COLO829 (cell line): ENCODE measurements at regions not wholly inside any gene's neighbourhood (a gene's known extent, or its start where the extent isn't known, plus 50 kb on each side); places are given as distances from the start of the nearest gene placed in this dataset.
A peak's percentile ranks its signal among the peaks of the same experiment; 100 is the strongest.

Experiments
- DNase-seq: peaks from one replicate; pipeline ENCODE4 v3.0.0; 2012; ENCODE audit warnings: low spot score

- no peak for DNase-seq
Observed at GRCh38 chr3:124409650-124410275, 320.5 kb upstream of the UMPS start.

DNA sequence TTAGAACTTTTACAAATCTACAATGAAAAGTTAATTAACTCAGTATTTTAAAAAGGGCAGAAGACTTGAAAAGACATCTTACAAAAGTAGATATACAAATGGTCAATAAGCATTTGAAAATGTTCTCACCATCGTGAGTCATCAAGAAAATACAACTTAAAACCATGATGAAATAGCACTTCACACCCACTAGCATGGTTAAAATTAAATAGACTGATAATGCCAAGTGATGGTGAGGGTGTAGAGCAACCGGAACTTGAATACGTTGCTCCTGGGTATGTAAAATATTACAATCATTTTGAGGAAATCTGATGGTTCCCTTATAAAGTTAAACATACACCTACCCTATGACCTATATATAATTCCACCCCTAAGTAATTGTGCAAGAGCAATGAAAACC, 319.8 kb upstream of the UMPS start:
- no peak for DNase-seq

- DNase-seq: no peak
Observed at GRCh38 chr3:124411728-124412127, 318.5 kb upstream of the UMPS start.

- DNase-seq: no peak
Observed at GRCh38 chr3:124412644-124413043, 317.6 kb upstream of the UMPS start.

GRCh38 chr3:124413393-124413792, 316.9 kb upstream of the UMPS start:
- no peak for DNase-seq

DNA sequence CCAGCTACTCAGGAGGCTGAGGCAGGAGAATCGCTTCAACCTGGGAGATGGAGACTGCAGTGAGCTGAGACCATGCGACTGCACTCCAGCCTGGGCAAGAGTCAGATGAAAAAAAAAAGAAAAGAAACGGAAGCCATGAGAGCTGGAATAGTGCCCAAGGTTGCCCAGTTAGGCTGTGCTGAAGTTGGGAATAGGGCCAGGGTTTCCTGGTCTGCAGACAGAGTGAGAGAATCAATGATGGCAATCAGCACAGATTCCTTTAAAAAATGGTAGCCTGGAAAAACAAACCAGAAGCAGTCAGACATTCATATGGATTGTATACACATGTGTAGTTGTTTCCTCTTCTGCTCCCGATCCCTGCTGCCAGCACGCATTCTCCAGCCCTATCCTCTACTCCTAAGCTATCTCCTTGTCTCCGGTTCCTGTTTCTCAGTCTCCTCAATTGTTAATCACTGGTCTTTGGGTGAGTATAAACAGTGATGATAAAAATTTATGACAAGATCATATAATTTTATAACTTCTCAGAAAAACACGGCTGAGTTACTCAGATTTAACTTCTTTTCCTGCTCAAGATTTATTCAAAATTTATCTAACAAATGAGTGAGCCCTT, 316.2 kb upstream of the UMPS start:
- no peak for DNase-seq

GRCh38 chr3:124415446-124415960, 314.7 kb upstream of the UMPS start:
- no peak for DNase-seq

GRCh38 chr3:124419303-124419702, 310.9 kb upstream of the UMPS start:
- no peak for DNase-seq

- no peak for DNase-seq
Observed at GRCh38 chr3:124420392-124420791, 309.9 kb upstream of the UMPS start.

DNA sequence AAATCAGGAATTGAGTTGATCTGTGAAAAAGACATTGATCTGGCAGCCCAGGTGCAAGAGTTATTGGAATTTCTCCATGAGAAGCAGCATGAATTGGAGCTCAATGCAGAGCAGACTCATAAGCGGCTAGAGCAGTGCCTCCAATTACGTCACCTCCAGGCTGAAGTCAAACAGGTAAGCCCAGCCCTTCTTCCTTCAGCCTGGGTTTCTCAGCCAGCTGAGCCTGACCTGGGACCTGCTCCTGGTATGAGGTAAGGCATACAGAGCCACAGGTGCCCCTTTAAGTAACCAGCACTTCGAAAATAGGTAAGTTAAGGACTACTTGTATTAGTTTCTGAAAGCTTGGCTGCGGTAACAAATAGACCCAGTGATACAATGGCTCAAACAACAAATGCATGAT, 307.4 kb upstream of the UMPS start:
- no peak for DNase-seq

GRCh38 chr3:124424396-124424795, 305.9 kb upstream of the UMPS start:
- DNase-seq: no peak

DNA sequence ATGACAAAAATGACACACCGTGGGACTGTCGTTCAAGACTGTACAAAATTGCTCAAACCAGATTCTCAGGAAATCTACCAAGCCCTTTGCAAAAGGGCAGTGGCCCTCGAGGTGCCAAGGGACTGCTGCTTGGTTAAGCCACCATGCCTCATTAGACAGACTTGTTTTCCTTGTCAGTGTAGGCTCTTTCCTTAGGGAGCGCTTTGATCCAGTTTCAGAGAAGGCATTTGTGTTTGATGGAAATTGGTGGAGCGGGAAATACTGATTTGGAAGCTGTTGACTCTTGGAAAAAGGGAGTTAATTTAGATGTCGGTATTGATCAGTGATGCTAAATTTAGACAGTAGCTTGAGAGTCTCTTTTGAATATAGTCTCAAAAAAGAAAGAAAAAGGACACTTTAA, 304.3 kb upstream of the UMPS start:
- no peak for DNase-seq

GRCh38 chr3:124428372-124429128, 301.7 kb upstream of the UMPS start:
- no peak for DNase-seq

DNA sequence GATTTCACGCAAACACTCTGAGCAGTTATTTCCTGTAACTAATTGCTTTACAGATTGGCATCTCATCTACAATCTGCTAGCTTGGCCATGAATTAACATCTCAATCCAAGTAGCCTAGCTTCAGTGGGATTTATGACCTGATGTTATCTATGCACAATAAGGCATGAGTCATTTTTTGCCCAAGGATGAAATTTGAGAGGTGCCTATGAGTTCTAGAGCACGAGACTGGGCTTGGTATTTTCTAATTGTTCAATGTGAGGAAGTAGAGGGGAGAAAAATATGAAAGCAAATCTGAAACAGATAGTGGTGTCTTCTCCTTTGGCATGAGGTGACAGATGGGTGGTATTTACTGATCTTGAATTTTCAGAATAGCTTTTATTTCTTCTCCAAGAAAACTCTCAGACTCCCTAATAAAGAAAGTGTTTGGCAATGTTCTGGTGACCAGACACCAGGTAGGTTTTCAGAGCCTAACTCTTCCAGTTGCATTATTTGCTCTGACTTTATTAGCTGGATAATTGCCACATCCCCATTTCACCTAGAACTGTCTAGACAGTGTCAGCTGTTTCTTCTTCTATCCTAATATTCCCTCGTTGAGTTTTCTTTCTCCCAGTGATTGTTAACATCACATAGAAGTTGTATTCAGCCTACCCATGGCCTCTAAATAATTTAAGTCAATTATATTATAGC, 301.0 kb upstream of the UMPS start:
- DNase-seq: peak; percentile 93

- no peak for DNase-seq
Observed at GRCh38 chr3:124431331-124431994, 298.8 kb upstream of the UMPS start.

- no peak for DNase-seq
Observed at GRCh38 chr3:124434176-124434575, 296.1 kb upstream of the UMPS start.

DNA sequence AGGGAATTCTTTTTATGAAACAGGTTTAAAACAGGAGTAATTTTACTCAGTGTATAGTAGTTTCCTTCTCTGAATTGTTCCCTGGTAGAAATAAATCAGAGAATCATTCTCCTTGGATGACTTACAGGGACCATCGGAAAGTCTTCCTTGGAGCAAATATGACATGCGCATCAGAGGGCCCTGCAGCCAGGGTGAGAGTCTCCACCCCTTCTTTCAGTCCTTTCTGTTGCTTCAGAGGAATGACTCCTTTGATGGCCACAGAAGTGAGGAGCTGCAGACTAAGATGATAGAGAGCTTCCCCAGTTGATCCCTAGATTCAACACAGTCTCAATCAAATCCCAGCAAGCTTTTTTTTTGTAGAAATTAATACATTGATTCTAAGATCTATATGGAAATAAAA, 294.8 kb upstream of the UMPS start:
- DNase-seq: no peak

- no peak for DNase-seq
Observed at GRCh38 chr3:124438813-124439212, 291.4 kb upstream of the UMPS start.

- DNase-seq: peak; percentile 35
Observed at GRCh38 chr3:124439603-124440002, 290.6 kb upstream of the UMPS start.

- no peak for DNase-seq
Observed at GRCh38 chr3:124441766-124442165, 288.5 kb upstream of the UMPS start.

DNA sequence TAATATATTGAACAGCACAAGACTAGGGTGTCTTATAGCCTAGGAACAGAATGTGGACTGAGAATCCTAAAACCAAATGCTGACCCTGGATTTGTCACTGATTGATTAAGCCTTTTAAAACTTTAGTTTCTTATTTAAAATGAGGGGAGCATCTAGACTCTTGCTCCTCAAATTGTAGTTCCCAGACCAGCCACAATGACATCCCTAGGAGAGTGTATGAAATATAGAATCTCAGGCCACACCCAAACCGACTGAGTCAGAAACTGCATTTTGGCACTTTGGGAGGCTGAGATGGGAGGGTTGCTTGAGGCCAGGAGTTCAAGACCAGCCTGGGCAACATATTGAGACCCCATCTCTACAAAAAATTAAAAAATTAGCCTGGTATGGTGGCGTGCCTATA, 287.8 kb upstream of the UMPS start:
- no peak for DNase-seq

DNA sequence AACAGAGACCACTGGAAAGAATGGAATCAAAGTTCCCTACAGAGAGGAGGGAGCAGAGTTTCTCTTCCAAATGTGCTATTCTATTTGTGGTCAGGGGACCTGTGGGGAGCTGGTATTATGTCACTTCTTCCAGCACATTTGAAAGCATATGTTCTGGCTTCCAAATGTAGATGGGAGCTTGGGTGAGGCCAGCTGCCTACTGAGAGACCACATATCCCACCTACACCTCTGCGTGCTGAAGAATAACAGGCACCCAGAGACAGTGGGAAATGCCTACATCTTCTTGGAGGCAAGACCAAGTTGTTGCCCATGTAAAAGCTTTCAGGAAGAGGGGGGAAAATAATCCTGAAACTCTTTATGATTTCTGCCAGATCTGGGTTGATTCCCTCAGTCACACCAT, 286.8 kb upstream of the UMPS start:
- no peak for DNase-seq
